ENCODE measurements at regions not wholly inside any gene's neighbourhood (a gene's known extent, or its start where the extent isn't known, plus 50 kb on each side); places are given as distances from the start of the nearest gene placed in this dataset.

DNA sequence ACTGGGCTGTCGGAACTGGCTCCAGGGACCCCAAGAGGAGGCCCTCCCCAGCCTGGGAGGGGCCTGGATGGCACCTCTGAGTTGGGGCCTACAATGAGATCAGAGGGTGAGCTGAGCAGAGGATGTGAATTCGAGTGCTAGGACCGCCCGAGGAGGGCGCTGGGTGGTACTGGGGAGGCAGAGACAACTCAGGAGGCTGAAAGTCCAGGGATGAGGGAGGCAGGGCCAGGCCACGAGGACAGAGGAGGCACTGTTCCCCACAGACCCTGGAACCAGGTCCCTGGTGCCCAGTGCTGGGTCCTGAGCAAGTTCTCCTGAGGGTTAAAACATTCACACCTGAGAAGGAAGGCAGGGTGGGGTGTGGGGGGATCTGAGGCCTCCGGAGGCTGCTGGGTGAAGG lies 218.0 kb downstream of the CTTN start:
- H3K79me2 ChIP-seq (replicated peaks; ENCODE audit: insufficient read depth), result peaks cover 4% of the 10 kb centered on the region
- no peaks in the 10 kb centered on the region for H3K27me3 ChIP-seq (ENCODE audit: insufficient read depth)
- peaks cover 3% of the 10 kb centered on the region for H4K20me1 ChIP-seq (replicated peaks; ENCODE audit: insufficient read depth)
- no peak overlapping the region for H3K4me3 Mint-ChIP-seq
- H3K9me3 Mint-ChIP-seq, result no peaks in the 10 kb centered on the region; the same call in 1 of the 3 replicates
- no peak for TF ChIP-seq JUNB (IDR thresholded peaks at IDR 0.05; ENCODE audit: unreplicated experiment)
- TF ChIP-seq, protein P1, sequence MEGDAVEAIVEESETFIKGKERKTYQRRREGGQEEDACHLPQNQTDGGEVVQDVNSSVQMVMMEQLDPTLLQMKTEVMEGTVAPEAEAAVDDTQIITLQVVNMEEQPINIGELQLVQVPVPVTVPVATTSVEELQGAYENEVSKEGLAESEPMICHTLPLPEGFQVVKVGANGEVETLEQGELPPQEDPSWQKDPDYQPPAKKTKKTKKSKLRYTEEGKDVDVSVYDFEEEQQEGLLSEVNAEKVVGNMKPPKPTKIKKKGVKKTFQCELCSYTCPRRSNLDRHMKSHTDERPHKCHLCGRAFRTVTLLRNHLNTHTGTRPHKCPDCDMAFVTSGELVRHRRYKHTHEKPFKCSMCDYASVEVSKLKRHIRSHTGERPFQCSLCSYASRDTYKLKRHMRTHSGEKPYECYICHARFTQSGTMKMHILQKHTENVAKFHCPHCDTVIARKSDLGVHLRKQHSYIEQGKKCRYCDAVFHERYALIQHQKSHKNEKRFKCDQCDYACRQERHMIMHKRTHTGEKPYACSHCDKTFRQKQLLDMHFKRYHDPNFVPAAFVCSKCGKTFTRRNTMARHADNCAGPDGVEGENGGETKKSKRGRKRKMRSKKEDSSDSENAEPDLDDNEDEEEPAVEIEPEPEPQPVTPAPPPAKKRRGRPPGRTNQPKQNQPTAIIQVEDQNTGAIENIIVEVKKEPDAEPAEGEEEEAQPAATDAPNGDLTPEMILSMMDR (conservative IDR thresholded peaks at IDR 0.05; ENCODE audit: low read depth in 2 of 2), result no peak
- TF ChIP-seq, protein P2, sequence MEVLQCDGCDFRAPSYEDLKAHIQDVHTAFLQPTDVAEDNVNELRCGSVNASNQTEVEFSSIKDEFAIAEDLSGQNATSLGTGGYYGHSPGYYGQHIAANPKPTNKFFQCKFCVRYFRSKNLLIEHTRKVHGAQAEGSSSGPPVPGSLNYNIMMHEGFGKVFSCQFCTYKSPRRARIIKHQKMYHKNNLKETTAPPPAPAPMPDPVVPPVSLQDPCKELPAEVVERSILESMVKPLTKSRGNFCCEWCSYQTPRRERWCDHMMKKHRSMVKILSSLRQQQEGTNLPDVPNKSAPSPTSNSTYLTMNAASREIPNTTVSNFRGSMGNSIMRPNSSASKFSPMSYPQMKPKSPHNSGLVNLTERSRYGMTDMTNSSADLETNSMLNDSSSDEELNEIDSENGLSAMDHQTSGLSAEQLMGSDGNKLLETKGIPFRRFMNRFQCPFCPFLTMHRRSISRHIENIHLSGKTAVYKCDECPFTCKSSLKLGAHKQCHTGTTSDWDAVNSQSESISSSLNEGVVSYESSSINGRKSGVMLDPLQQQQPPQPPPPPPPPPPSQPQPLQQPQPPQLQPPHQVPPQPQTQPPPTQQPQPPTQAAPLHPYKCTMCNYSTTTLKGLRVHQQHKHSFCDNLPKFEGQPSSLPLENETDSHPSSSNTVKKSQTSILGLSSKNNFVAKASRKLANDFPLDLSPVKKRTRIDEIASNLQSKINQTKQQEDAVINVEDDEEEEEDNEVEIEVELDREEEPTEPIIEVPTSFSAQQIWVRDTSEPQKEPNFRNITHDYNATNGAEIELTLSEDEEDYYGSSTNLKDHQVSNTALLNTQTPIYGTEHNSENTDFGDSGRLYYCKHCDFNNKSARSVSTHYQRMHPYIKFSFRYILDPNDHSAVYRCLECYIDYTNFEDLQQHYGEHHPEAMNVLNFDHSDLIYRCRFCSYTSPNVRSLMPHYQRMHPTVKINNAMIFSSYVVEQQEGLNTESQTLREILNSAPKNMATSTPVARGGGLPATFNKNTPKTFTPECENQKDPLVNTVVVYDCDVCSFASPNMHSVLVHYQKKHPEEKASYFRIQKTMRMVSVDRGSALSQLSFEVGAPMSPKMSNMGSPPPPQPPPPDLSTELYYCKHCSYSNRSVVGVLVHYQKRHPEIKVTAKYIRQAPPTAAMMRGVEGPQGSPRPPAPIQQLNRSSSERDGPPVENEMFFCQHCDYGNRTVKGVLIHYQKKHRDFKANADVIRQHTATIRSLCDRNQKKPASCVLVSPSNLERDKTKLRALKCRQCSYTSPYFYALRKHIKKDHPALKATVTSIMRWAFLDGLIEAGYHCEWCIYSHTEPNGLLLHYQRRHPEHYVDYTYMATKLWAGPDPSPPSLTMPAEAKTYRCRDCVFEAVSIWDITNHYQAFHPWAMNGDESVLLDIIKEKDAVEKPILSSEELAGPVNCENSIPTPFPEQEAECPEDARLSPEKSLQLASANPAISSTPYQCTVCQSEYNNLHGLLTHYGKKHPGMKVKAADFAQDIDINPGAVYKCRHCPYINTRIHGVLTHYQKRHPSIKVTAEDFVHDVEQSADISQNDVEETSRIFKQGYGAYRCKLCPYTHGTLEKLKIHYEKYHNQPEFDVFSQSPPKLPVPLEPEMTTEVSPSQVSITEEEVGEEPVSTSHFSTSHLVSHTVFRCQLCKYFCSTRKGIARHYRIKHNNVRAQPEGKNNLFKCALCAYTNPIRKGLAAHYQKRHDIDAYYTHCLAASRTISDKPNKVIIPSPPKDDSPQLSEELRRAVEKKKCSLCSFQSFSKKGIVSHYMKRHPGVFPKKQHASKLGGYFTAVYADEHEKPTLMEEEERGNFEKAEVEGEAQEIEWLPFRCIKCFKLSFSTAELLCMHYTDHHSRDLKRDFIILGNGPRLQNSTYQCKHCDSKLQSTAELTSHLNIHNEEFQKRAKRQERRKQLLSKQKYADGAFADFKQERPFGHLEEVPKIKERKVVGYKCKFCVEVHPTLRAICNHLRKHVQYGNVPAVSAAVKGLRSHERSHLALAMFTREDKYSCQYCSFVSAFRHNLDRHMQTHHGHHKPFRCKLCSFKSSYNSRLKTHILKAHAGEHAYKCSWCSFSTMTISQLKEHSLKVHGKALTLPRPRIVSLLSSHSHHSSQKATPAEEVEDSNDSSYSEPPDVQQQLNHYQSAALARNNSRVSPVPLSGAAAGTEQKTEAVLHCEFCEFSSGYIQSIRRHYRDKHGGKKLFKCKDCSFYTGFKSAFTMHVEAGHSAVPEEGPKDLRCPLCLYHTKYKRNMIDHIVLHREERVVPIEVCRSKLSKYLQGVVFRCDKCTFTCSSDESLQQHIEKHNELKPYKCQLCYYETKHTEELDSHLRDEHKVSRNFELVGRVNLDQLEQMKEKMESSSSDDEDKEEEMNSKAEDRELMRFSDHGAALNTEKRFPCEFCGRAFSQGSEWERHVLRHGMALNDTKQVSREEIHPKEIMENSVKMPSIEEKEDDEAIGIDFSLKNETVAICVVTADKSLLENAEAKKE (CRISPR knock-in tag; IDR thresholded peaks at IDR 0.05), result no peak
- no peak for TF ChIP-seq STAT1 (IDR thresholded peaks at IDR 0.05; ENCODE audit: unreplicated experiment)
- TF ChIP-seq ZNF331 (CRISPR knock-in tag; IDR thresholded peaks at IDR 0.05; ENCODE audit: low read depth), result no peak
- no peak for TF ChIP-seq CREB1 (CRISPR knock-in tag; IDR thresholded peaks at IDR 0.05; ENCODE audit: low read depth)
- no peak for ATAC-seq
- no peak for DNase-seq (ENCODE audit: low spot score)
- H3K9me2 ChIP-seq (ENCODE audit: insufficient read depth), result no peaks in the 10 kb centered on the region
- H2AFZ ChIP-seq, result no peak overlapping the region
- peaks cover 8% of the 10 kb centered on the region for H3K4me1 ChIP-seq (ENCODE audit: insufficient read depth)
- H3K27me3 Mint-ChIP-seq (ENCODE audit: insufficient read depth, low read depth, poor library complexity), result peaks cover 15% of the 10 kb centered on the region
- H3F3A ChIP-seq (replicated peaks; ENCODE audit: low read depth), result 0 out of 2 replicates have a peak, but pooled peaks cover 3% of the 10 kb centered on the region
- H3K36me3 ChIP-seq (ENCODE audit: insufficient read depth), result no peaks in the 10 kb centered on the region
- H3K4me3 ChIP-seq, result no peak overlapping the region
- peaks cover 23% of the 10 kb centered on the region for H3K4me1 Mint-ChIP-seq
- H3K36me3 Mint-ChIP-seq (ENCODE audit: low read depth), result peaks cover 5% of the 10 kb centered on the region; the same call in 1 of the 3 replicates
- no peak overlapping the region for H3K27ac Mint-ChIP-seq
- H3K4me2 ChIP-seq, result no peak overlapping the region
- no peak overlapping the region for H3K27ac ChIP-seq (ENCODE audit: low read depth)

Measured in GM23338 (cell line).